H1 (cell line): ENCODE measurements at regions not wholly inside any gene's neighbourhood (a gene's known extent, or its start where the extent isn't known, plus 50 kb on each side); places are given as distances from the start of the nearest gene placed in this dataset.
"Not testable (repeated sequence)": the region's sequence is repeated elsewhere in the genome, so short reads cannot be mapped to it uniquely, and the experiment has no call there.

Experiments used
- CTCF ChIA-PET: fragments of 300-600 bp; sonication (Branson Sonifier 250); formaldehyde crosslinking; loops from one replicate; lab custom pipeline; 2021; ENCODE audit not compliant: partially characterized antibody; lab: Charles Lee
- POLR2A ChIA-PET: fragments of 300-600 bp; sonication (Branson Sonifier 250); formaldehyde crosslinking; loops from one replicate; lab custom pipeline; 2021; ENCODE audit warnings: inconsistent platforms; ENCODE audit not compliant: partially characterized antibody; lab: Charles Lee
- DNase-seq, 2 experiments: peaks; one replicate each; pipeline versions ENCODE4 v3.0.0 to v3.0.0-alpha.2; 2010 to 2022; ENCODE audit warnings: low spot score in 2 of 2, low read depth in 1 of 2, mixed read lengths in 1 of 2
- FAIRE-seq: peaks from 2 replicates; lab custom pipeline; 2011; peaks lifted over from hg19 to GRCh38; lab: Jason Lieb, UNC
- H2AFZ ChIP-seq: 2 replicates; pipeline ENCODE4 v1.8.1; 2012; ENCODE audit warnings: low read length, inconsistent platforms
- H2AK5ac ChIP-seq: 2 replicates; pipeline ENCODE4 v1.6.1; 2013; ENCODE audit warnings: low read depth, low read length
- H2BK120ac ChIP-seq: replicated peaks from 2 replicates; pipeline ENCODE3; 2013; ENCODE audit warnings: low read depth, low read length, inconsistent platforms
- H2BK12ac ChIP-seq: 2 replicates; pipeline ENCODE4 v1.6.1; 2013; ENCODE audit warnings: low read depth, low read length
- H2BK15ac ChIP-seq: 2 replicates; pipeline ENCODE4 v1.6.1; 2013; ENCODE audit warnings: low read length
- H2BK20ac ChIP-seq: 2 replicates; pipeline ENCODE4 v1.6.1; 2013; ENCODE audit warnings: low read length
- H2BK5ac ChIP-seq: 2 replicates; pipeline ENCODE4 v1.6.1; 2013; ENCODE audit warnings: low read depth, low read length
- H3K14ac ChIP-seq: 2 replicates; pipeline ENCODE4 v1.6.1; 2013; ENCODE audit warnings: inconsistent platforms; ENCODE audit not compliant: insufficient read length
- H3K18ac ChIP-seq: 2 replicates; pipeline ENCODE4 v1.6.1; 2013; ENCODE audit warnings: low read length; ENCODE audit errors: extremely low read depth
- H3K23ac ChIP-seq: 2 replicates; pipeline ENCODE4 v1.6.1; 2013; ENCODE audit warnings: inconsistent platforms; ENCODE audit not compliant: insufficient read length
- H3K23me2 ChIP-seq: 2 replicates; pipeline ENCODE4 v1.6.1; 2013; ENCODE audit warnings: low read depth, low read length
- H3K27ac ChIP-seq: 2 replicates; pipeline ENCODE4 v1.6.1; 2011; ENCODE audit warnings: low read depth, low read length, inconsistent platforms
- H3K27me3 ChIP-seq, 4 experiments: replicated peaks in 1 of 4; 1 replicate in 1 of 4; 2 replicates in 3 of 4; pipeline versions ENCODE4 v1.6.1 to v1.8.1; 2011 to 2013; ENCODE audit warnings: low read length in 3 of 4, mild to moderate bottlenecking in 3 of 4, inconsistent platforms in 2 of 4, mixed read lengths in 2 of 4, moderate library complexity in 1 of 4; ENCODE audit not compliant: control insufficient read depth in 3 of 4, insufficient read depth in 3 of 4; ENCODE audit errors: extremely low read depth in 1 of 4
- H3K36me3 ChIP-seq, 4 experiments: 2 replicates each; pipeline versions ENCODE4 v1.6.1 to v1.8.1; 2011 to 2013; ENCODE audit warnings: mild to moderate bottlenecking in 4 of 4, low read length in 3 of 4, moderate library complexity in 2 of 4, control low read depth in 1 of 4, inconsistent platforms in 1 of 4; ENCODE audit not compliant: insufficient read depth in 4 of 4, control insufficient read depth in 2 of 4
- H3K4ac ChIP-seq: replicated peaks from 2 replicates; pipeline ENCODE3; 2013; ENCODE audit warnings: low read length, low read depth, mixed read lengths, inconsistent platforms; ENCODE audit not compliant: insufficient read length
- H3K4me1 ChIP-seq, 4 experiments: replicated peaks in 1 of 4; 1 replicate in 1 of 4; 2 replicates in 3 of 4; pipeline versions ENCODE4 v1.6.1 to v1.8.1; 2011 to 2013; ENCODE audit warnings: low read length in 3 of 4, inconsistent platforms in 2 of 4, mixed read lengths in 1 of 4; ENCODE audit not compliant: insufficient read depth in 4 of 4, control insufficient read depth in 3 of 4
- H3K4me2 ChIP-seq, 2 experiments: 2 replicates each; pipeline versions ENCODE4 v1.6.1 to v1.8.1; 2011 to 2013; ENCODE audit warnings: low read depth in 2 of 2, low read length in 2 of 2, control low read depth in 1 of 2, inconsistent platforms in 1 of 2, mild to moderate bottlenecking in 1 of 2; ENCODE audit not compliant: insufficient read depth in 1 of 2
- H3K4me3 ChIP-seq, 4 experiments: fragments of 200-600, 300-600 bp in 1 of 4; sonication (generic), shearing (Covaris generic), sonication (Bioruptor Twin) in 1 of 4; 2 replicates each; pipeline versions ENCODE4 v1.5.1 to v1.8.1; 2011 to 2016; ENCODE audit warnings: low read length in 4 of 4, low read depth in 3 of 4, control low read depth in 2 of 4, inconsistent platforms in 2 of 4, mild to moderate bottlenecking in 2 of 4, mixed read lengths in 1 of 4, moderate library complexity in 1 of 4; ENCODE audit not compliant: insufficient read depth in 2 of 4; ENCODE audit errors: extremely low read depth in 1 of 4
- H3K56ac ChIP-seq: replicated peaks from 2 replicates; pipeline ENCODE3; 2013; ENCODE audit warnings: low read depth, mild to moderate bottlenecking, mixed read lengths, low read length, inconsistent platforms; ENCODE audit not compliant: insufficient read length
- H3K79me1 ChIP-seq: 2 replicates; pipeline ENCODE4 v1.6.1; 2013; ENCODE audit warnings: low read depth, low read length, control low read depth
- H3K79me2 ChIP-seq, 2 experiments: 2 replicates each; pipeline versions ENCODE4 v1.6.1 to v1.8.1; 2012 to 2013; ENCODE audit warnings: low read length in 2 of 2, mild to moderate bottlenecking in 2 of 2, inconsistent platforms in 1 of 2; ENCODE audit not compliant: insufficient read depth in 2 of 2, control insufficient read depth in 1 of 2
- H3K9ac ChIP-seq, 4 experiments: replicated peaks in 1 of 4; 1 replicate in 1 of 4; 2 replicates in 3 of 4; pipeline versions ENCODE4 v1.6.1 to v1.8.1; 2011 to 2013; ENCODE audit warnings: low read depth in 3 of 4, low read length in 3 of 4, control low read depth in 2 of 4, mild to moderate bottlenecking in 2 of 4, moderate library complexity in 2 of 4, inconsistent platforms in 1 of 4; ENCODE audit errors: extremely low read depth in 1 of 4
- H3K9me3 ChIP-seq, 2 experiments: 2 replicates each; pipeline versions ENCODE4 v1.6.1 to v1.8.1; 2012 to 2013; ENCODE audit warnings: mild to moderate bottlenecking in 2 of 2, moderate library complexity in 2 of 2, control low read depth in 1 of 2, inconsistent platforms in 1 of 2, low read depth in 1 of 2, low read length in 1 of 2, mixed read lengths in 1 of 2; ENCODE audit not compliant: insufficient read depth in 2 of 2
- H4K20me1 ChIP-seq, 2 experiments: replicated peaks in 1 of 2; 2 replicates each; pipeline versions ENCODE3 to v1.8.1; 2011 to 2013; ENCODE audit warnings: inconsistent platforms in 2 of 2, low read length in 2 of 2, mild to moderate bottlenecking in 1 of 2; ENCODE audit not compliant: insufficient read depth in 2 of 2, control insufficient read depth in 1 of 2
- H4K5ac ChIP-seq: 2 replicates; pipeline ENCODE4 v1.6.1; 2013; ENCODE audit warnings: low read length, low read depth, mixed read lengths, inconsistent platforms; ENCODE audit not compliant: insufficient read length
- H4K8ac ChIP-seq: 2 replicates; pipeline ENCODE4 v1.8.0; 2013; ENCODE audit warnings: mild to moderate bottlenecking, moderate library complexity, low read length, inconsistent platforms; ENCODE audit not compliant: insufficient read depth; ENCODE audit errors: extremely low read depth
- H4K91ac ChIP-seq: replicated peaks from 2 replicates; pipeline ENCODE3; 2013; ENCODE audit warnings: low read length, mixed read lengths, inconsistent platforms; ENCODE audit not compliant: insufficient read length
- WGBS, 2 experiments: shearing (Covaris generic) in 1 of 2; methylation state at CpG; one replicate each; pipeline versions ENCODE4 v1.1.6 to v1.1.7; 2013 to 2015; ENCODE audit warnings: low lambda C conversion rate in 2 of 2, mixed read lengths in 2 of 2, inconsistent platforms in 1 of 2, low coverage in 1 of 2, missing lambda C conversion rate in 1 of 2; ENCODE audit not compliant: insufficient replicate concordance in 2 of 2, insufficient coverage in 1 of 2, insufficient read length in 1 of 2; ENCODE audit errors: extremely low coverage in 1 of 2, missing lambda C conversion rate in 1 of 2; 5-methylcytosine and 5-hydroxymethylcytosine counted together

DNA sequence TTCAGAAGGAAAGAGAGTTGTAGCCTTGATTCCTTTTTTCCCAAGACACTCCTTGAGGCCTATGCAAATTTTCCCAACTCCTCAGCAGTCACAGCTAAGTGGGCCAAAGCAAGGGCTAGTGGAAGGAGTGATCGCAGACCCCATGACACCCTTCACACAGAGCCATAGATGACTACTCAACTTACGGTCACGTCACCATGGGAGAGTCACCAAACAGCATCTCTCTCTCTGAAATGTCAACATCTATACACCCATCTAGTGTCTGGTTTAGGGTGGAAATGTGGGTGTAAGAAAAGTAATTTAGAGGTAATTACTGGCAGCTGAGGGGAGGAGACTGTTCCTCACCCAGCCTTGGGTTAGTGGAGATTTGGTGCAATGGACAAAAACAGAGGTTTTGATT is 109.7 kb upstream of the CRYM start:
- POLR2A ChIA-PET = not testable (repeated sequence)
- 86% methylated on average over 2 of the region's 3 CpGs; no CpG with 5 or more reads in 1 of the 2 experiments for WGBS, 2 experiments

DNA sequence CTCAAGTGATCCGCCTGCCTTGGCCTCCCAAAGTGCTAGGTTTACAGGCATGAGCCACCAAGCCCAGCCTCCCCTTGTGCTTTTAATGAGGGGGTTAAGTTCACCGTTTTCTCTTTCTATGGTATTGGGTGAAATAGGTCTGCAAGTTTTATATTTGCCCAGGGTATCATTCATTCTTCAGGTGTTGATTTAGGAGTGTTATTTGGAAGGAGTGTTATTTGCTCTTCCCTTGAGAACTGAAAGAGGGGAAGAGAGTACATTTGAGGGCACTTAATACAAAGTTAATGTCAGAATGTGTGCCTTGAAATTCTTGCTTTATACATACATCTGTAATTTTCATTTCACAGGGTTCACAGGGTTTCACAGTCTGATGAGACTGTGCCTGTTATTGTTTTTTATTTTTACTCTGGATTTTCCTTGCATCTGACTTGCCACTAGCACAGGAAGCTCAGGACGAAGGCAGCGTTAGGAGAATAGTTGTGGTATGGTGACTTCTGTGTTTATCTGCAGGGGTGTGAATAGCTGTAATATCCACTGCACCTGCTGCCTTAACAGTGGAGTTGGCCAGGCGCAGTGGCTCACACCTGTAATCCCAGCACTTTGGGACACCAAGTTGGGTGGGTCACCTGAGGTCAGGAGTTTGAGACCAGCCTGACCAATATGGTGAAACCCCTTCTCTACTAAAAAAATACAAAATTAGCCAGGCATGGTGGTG is 108.3 kb upstream of the CRYM start:
- H3K79me1 ChIP-seq = not testable (repeated sequence)

More for the DNA sequence above, 109.7 kb upstream of the CRYM start:
- H3K14ac ChIP-seq, H4K8ac ChIP-seq, H3K36me3 ChIP-seq, H2BK20ac ChIP-seq, H2AK5ac ChIP-seq, H3K23me2 ChIP-seq, H3K27ac ChIP-seq, H4K5ac ChIP-seq, FAIRE-seq, H3K79me1 ChIP-seq, H3K4ac ChIP-seq, H3K4me1 ChIP-seq, H2BK120ac ChIP-seq, H3K23ac ChIP-seq, H3K9ac ChIP-seq, H2BK15ac ChIP-seq, H3K27me3 ChIP-seq, CTCF ChIA-PET, DNase-seq, H2BK5ac ChIP-seq, H3K9me3 ChIP-seq, H2BK12ac ChIP-seq, H3K4me3 ChIP-seq, H4K20me1 ChIP-seq, H3K56ac ChIP-seq, H3K79me2 ChIP-seq, H3K18ac ChIP-seq, H4K91ac ChIP-seq, H2AFZ ChIP-seq, H3K4me2 ChIP-seq: not testable (repeated sequence)

More for the DNA sequence above, 108.3 kb upstream of the CRYM start:
- H4K8ac ChIP-seq, H3K56ac ChIP-seq, H3K9me3 ChIP-seq, H3K36me3 ChIP-seq, H3K27me3 ChIP-seq, H3K9ac ChIP-seq, H3K4me2 ChIP-seq, CTCF ChIA-PET, H3K23me2 ChIP-seq, H3K14ac ChIP-seq, H3K23ac ChIP-seq, H2BK20ac ChIP-seq, H2AK5ac ChIP-seq, H4K5ac ChIP-seq, H4K20me1 ChIP-seq, H2BK5ac ChIP-seq, H3K4me3 ChIP-seq, H2BK12ac ChIP-seq, H3K4ac ChIP-seq, FAIRE-seq, H2BK15ac ChIP-seq, H3K18ac ChIP-seq, POLR2A ChIA-PET, H2BK120ac ChIP-seq, H4K91ac ChIP-seq, H3K27ac ChIP-seq, H3K4me1 ChIP-seq, H2AFZ ChIP-seq, H3K79me2 ChIP-seq, DNase-seq: not testable (repeated sequence)
- WGBS, 2 experiments = 40% methylated on average over 1 of the region's 5 CpGs; no CpG with 5 or more reads in 1 of the 2 experiments
